H1 (cell line): ENCODE measurements at regions not wholly inside any gene's neighbourhood (a gene's known extent, or its start where the extent isn't known, plus 50 kb on each side); places are given as distances from the start of the nearest gene placed in this dataset.

ENCODE experiments used
- CTCF ChIA-PET: fragments of 300-600 bp; sonication (Branson Sonifier 250); formaldehyde crosslinking; loops from one replicate; lab custom pipeline; 2021; ENCODE audit not compliant: partially characterized antibody; lab: Charles Lee
- POLR2A ChIA-PET: fragments of 300-600 bp; sonication (Branson Sonifier 250); formaldehyde crosslinking; loops from one replicate; lab custom pipeline; 2021; ENCODE audit warnings: inconsistent platforms; ENCODE audit not compliant: partially characterized antibody; lab: Charles Lee
- DNase-seq, 2 experiments: peaks; one replicate each; pipeline versions ENCODE4 v3.0.0 to v3.0.0-alpha.2; 2010 to 2022; ENCODE audit warnings: low spot score in 2 of 2, low read depth in 1 of 2, mixed read lengths in 1 of 2
- FAIRE-seq: peaks from 2 replicates; lab custom pipeline; 2011; peaks lifted over from hg19 to GRCh38; lab: Jason Lieb, UNC
- H2AFZ ChIP-seq: 2 replicates; pipeline ENCODE4 v1.8.1; 2012; ENCODE audit warnings: low read length, inconsistent platforms
- H2AK5ac ChIP-seq: 2 replicates; pipeline ENCODE4 v1.6.1; 2013; ENCODE audit warnings: low read depth, low read length
- H2BK120ac ChIP-seq: replicated peaks from 2 replicates; pipeline ENCODE3; 2013; ENCODE audit warnings: low read depth, low read length, inconsistent platforms
- H2BK12ac ChIP-seq: 2 replicates; pipeline ENCODE4 v1.6.1; 2013; ENCODE audit warnings: low read depth, low read length
- H2BK15ac ChIP-seq: 2 replicates; pipeline ENCODE4 v1.6.1; 2013; ENCODE audit warnings: low read length
- H2BK20ac ChIP-seq: 2 replicates; pipeline ENCODE4 v1.6.1; 2013; ENCODE audit warnings: low read length
- H2BK5ac ChIP-seq: 2 replicates; pipeline ENCODE4 v1.6.1; 2013; ENCODE audit warnings: low read depth, low read length
- H3K14ac ChIP-seq: 2 replicates; pipeline ENCODE4 v1.6.1; 2013; ENCODE audit warnings: inconsistent platforms; ENCODE audit not compliant: insufficient read length
- H3K18ac ChIP-seq: 2 replicates; pipeline ENCODE4 v1.6.1; 2013; ENCODE audit warnings: low read length; ENCODE audit errors: extremely low read depth
- H3K23ac ChIP-seq: 2 replicates; pipeline ENCODE4 v1.6.1; 2013; ENCODE audit warnings: inconsistent platforms; ENCODE audit not compliant: insufficient read length
- H3K23me2 ChIP-seq: 2 replicates; pipeline ENCODE4 v1.6.1; 2013; ENCODE audit warnings: low read depth, low read length
- H3K27ac ChIP-seq: 2 replicates; pipeline ENCODE4 v1.6.1; 2011; ENCODE audit warnings: low read depth, low read length, inconsistent platforms
- H3K27me3 ChIP-seq, 4 experiments: replicated peaks in 1 of 4; 1 replicate in 1 of 4; 2 replicates in 3 of 4; pipeline versions ENCODE4 v1.6.1 to v1.8.1; 2011 to 2013; ENCODE audit warnings: low read length in 3 of 4, mild to moderate bottlenecking in 3 of 4, inconsistent platforms in 2 of 4, mixed read lengths in 2 of 4, moderate library complexity in 1 of 4; ENCODE audit not compliant: control insufficient read depth in 3 of 4, insufficient read depth in 3 of 4; ENCODE audit errors: extremely low read depth in 1 of 4
- H3K36me3 ChIP-seq, 4 experiments: 2 replicates each; pipeline versions ENCODE4 v1.6.1 to v1.8.1; 2011 to 2013; ENCODE audit warnings: mild to moderate bottlenecking in 4 of 4, low read length in 3 of 4, moderate library complexity in 2 of 4, control low read depth in 1 of 4, inconsistent platforms in 1 of 4; ENCODE audit not compliant: insufficient read depth in 4 of 4, control insufficient read depth in 2 of 4
- H3K4ac ChIP-seq: replicated peaks from 2 replicates; pipeline ENCODE3; 2013; ENCODE audit warnings: low read length, low read depth, mixed read lengths, inconsistent platforms; ENCODE audit not compliant: insufficient read length
- H3K4me1 ChIP-seq, 4 experiments: replicated peaks in 1 of 4; 1 replicate in 1 of 4; 2 replicates in 3 of 4; pipeline versions ENCODE4 v1.6.1 to v1.8.1; 2011 to 2013; ENCODE audit warnings: low read length in 3 of 4, inconsistent platforms in 2 of 4, mixed read lengths in 1 of 4; ENCODE audit not compliant: insufficient read depth in 4 of 4, control insufficient read depth in 3 of 4
- H3K4me2 ChIP-seq, 2 experiments: 2 replicates each; pipeline versions ENCODE4 v1.6.1 to v1.8.1; 2011 to 2013; ENCODE audit warnings: low read depth in 2 of 2, low read length in 2 of 2, control low read depth in 1 of 2, inconsistent platforms in 1 of 2, mild to moderate bottlenecking in 1 of 2; ENCODE audit not compliant: insufficient read depth in 1 of 2
- H3K4me3 ChIP-seq, 4 experiments: fragments of 200-600, 300-600 bp in 1 of 4; sonication (generic), shearing (Covaris generic), sonication (Bioruptor Twin) in 1 of 4; 2 replicates each; pipeline versions ENCODE4 v1.5.1 to v1.8.1; 2011 to 2016; ENCODE audit warnings: low read length in 4 of 4, low read depth in 3 of 4, control low read depth in 2 of 4, inconsistent platforms in 2 of 4, mild to moderate bottlenecking in 2 of 4, mixed read lengths in 1 of 4, moderate library complexity in 1 of 4; ENCODE audit not compliant: insufficient read depth in 2 of 4; ENCODE audit errors: extremely low read depth in 1 of 4
- H3K56ac ChIP-seq: replicated peaks from 2 replicates; pipeline ENCODE3; 2013; ENCODE audit warnings: low read depth, mild to moderate bottlenecking, mixed read lengths, low read length, inconsistent platforms; ENCODE audit not compliant: insufficient read length
- H3K79me1 ChIP-seq: 2 replicates; pipeline ENCODE4 v1.6.1; 2013; ENCODE audit warnings: low read depth, low read length, control low read depth
- H3K79me2 ChIP-seq, 2 experiments: 2 replicates each; pipeline versions ENCODE4 v1.6.1 to v1.8.1; 2012 to 2013; ENCODE audit warnings: low read length in 2 of 2, mild to moderate bottlenecking in 2 of 2, inconsistent platforms in 1 of 2; ENCODE audit not compliant: insufficient read depth in 2 of 2, control insufficient read depth in 1 of 2
- H3K9ac ChIP-seq, 4 experiments: replicated peaks in 1 of 4; 1 replicate in 1 of 4; 2 replicates in 3 of 4; pipeline versions ENCODE4 v1.6.1 to v1.8.1; 2011 to 2013; ENCODE audit warnings: low read depth in 3 of 4, low read length in 3 of 4, control low read depth in 2 of 4, mild to moderate bottlenecking in 2 of 4, moderate library complexity in 2 of 4, inconsistent platforms in 1 of 4; ENCODE audit errors: extremely low read depth in 1 of 4
- H3K9me3 ChIP-seq, 2 experiments: 2 replicates each; pipeline versions ENCODE4 v1.6.1 to v1.8.1; 2012 to 2013; ENCODE audit warnings: mild to moderate bottlenecking in 2 of 2, moderate library complexity in 2 of 2, control low read depth in 1 of 2, inconsistent platforms in 1 of 2, low read depth in 1 of 2, low read length in 1 of 2, mixed read lengths in 1 of 2; ENCODE audit not compliant: insufficient read depth in 2 of 2
- H4K20me1 ChIP-seq, 2 experiments: replicated peaks in 1 of 2; 2 replicates each; pipeline versions ENCODE3 to v1.8.1; 2011 to 2013; ENCODE audit warnings: inconsistent platforms in 2 of 2, low read length in 2 of 2, mild to moderate bottlenecking in 1 of 2; ENCODE audit not compliant: insufficient read depth in 2 of 2, control insufficient read depth in 1 of 2
- H4K5ac ChIP-seq: 2 replicates; pipeline ENCODE4 v1.6.1; 2013; ENCODE audit warnings: low read length, low read depth, mixed read lengths, inconsistent platforms; ENCODE audit not compliant: insufficient read length
- H4K8ac ChIP-seq: 2 replicates; pipeline ENCODE4 v1.8.0; 2013; ENCODE audit warnings: mild to moderate bottlenecking, moderate library complexity, low read length, inconsistent platforms; ENCODE audit not compliant: insufficient read depth; ENCODE audit errors: extremely low read depth
- H4K91ac ChIP-seq: replicated peaks from 2 replicates; pipeline ENCODE3; 2013; ENCODE audit warnings: low read length, mixed read lengths, inconsistent platforms; ENCODE audit not compliant: insufficient read length
- CHD1 ChIP-seq: IDR thresholded peaks from 2 replicates; pipeline ENCODE4 v1.6.1; 2012; ENCODE audit warnings: low read depth, low read length, improper control_type of control experiment
- EGR1 ChIP-seq: IDR thresholded peaks from 2 replicates; pipeline ENCODE4 v1.6.1; 2011; ENCODE audit warnings: low read depth, low read length, borderline replicate concordance
- GTF2F1 ChIP-seq: IDR thresholded peaks from 2 replicates; pipeline ENCODE4 v1.6.1; 2012; ENCODE audit warnings: low read depth, low read length, improper control_type of control experiment, borderline replicate concordance
- HDAC6 ChIP-seq: IDR thresholded peaks from one replicate; pipeline ENCODE4 v1.7.1; 2012; ENCODE audit warnings: low read depth, mild to moderate bottlenecking, inconsistent platforms, low read length, moderate library complexity
- KDM4A ChIP-seq: IDR thresholded peaks from one replicate; pipeline ENCODE4 v1.7.1; 2012; ENCODE audit warnings: low read depth, mild to moderate bottlenecking, moderate library complexity, low read length, inconsistent platforms; ENCODE audit not compliant: severe bottlenecking
- PHF8 ChIP-seq: fragments of 200-600 bp; sonication (generic); conservative IDR thresholded peaks from 2 replicates; pipeline ENCODE4 v1.7.1; 2012; ENCODE audit warnings: low read depth, mild to moderate bottlenecking, inconsistent platforms, low read length, moderate library complexity
- RBBP5 ChIP-seq: IDR thresholded peaks from 2 replicates; pipeline ENCODE4 v1.7.1; 2012; ENCODE audit warnings: low read depth, mild to moderate bottlenecking, inconsistent platforms, low read length, moderate library complexity, borderline replicate concordance
- WGBS, 2 experiments: shearing (Covaris generic) in 1 of 2; methylation state at CpG; one replicate each; pipeline versions ENCODE4 v1.1.6 to v1.1.7; 2013 to 2015; ENCODE audit warnings: low lambda C conversion rate in 2 of 2, mixed read lengths in 2 of 2, inconsistent platforms in 1 of 2, low coverage in 1 of 2, missing lambda C conversion rate in 1 of 2; ENCODE audit not compliant: insufficient replicate concordance in 2 of 2, insufficient coverage in 1 of 2, insufficient read length in 1 of 2; ENCODE audit errors: extremely low coverage in 1 of 2, missing lambda C conversion rate in 1 of 2; 5-methylcytosine and 5-hydroxymethylcytosine counted together
- TF ChIP-seq, protein P1 (sequence below), 3 experiments: IDR thresholded peaks; 1 replicate in 2 of 3; 2 replicates in 1 of 3; pipeline versions ENCODE4 v1.5.1 to v1.6.1; 2011; ENCODE audit warnings: low read length in 3 of 3, mild to moderate bottlenecking in 3 of 3, inconsistent platforms in 2 of 3, low read depth in 1 of 3, moderate library complexity in 1 of 3; ENCODE audit not compliant: insufficient read depth in 1 of 3; ENCODE audit errors: control extremely low read depth in 1 of 3

DNA sequence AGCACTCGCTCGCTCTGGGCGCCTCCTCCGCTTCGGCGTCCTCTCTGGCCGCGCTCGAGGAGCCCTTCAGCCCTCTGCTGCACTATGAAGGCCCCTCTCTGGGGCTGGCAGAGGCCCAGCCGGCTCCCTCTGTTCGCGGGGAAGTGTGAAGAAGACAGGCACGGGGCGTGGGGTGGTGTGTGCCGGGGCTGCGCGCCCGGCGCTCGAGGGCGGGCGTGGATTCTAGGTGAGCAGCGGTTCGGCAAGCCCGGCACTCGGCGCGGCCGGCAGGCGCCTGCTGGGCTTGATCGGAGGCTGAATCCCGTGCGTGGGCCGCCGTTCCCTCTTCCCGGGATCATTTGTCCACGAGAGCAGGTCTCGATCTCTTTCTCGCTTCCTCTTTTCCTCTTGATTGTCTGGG, 153.0 kb downstream of the SLC35B3 start:
- Histone ChIP-seq H3K23me2 (no peaks in the 10 kb centered on the region), H3K23ac (no peak overlapping the region), H3K4me1 (peaks cover 2 to 13% (median 9%) of the 10 kb centered on the region in 4 experiments), H2BK5ac (no peak overlapping the region), H3K9me3 (peaks cover 0 to 4% of the 10 kb centered on the region in 2 experiments; a peak in 1 of 4 replicates), H4K8ac (no peak overlapping the region), H3K4me2 (no peak overlapping the region), H3K79me1 (no peaks in the 10 kb centered on the region), H3K4ac (no peak overlapping the region), H3K14ac (no peak overlapping the region), H3K79me2 (no peaks in the 10 kb centered on the region), H3K27me3 (no peaks in the 10 kb centered on the region), H3K9ac (no peak overlapping the region), H4K5ac (no peak overlapping the region), H2BK120ac (no peak overlapping the region), H4K20me1 (no peaks in the 10 kb centered on the region), H3K27ac (no peak overlapping the region)
- DNase-seq (no peak), FAIRE-seq (no peak)
- WGBS, 2 experiments: 97% methylated on average over 35 of the region's 39 CpGs; no CpG with 5 or more reads in 1 of the 2 experiments
- TF ChIP-seq EGR1 (no peak), PHF8 (no peak), RBBP5 (no peak), CHD1 (no peak), KDM4A (no peak), GTF2F1 (no peak), HDAC6 (no peak)
- TF ChIP-seq, protein P1, sequence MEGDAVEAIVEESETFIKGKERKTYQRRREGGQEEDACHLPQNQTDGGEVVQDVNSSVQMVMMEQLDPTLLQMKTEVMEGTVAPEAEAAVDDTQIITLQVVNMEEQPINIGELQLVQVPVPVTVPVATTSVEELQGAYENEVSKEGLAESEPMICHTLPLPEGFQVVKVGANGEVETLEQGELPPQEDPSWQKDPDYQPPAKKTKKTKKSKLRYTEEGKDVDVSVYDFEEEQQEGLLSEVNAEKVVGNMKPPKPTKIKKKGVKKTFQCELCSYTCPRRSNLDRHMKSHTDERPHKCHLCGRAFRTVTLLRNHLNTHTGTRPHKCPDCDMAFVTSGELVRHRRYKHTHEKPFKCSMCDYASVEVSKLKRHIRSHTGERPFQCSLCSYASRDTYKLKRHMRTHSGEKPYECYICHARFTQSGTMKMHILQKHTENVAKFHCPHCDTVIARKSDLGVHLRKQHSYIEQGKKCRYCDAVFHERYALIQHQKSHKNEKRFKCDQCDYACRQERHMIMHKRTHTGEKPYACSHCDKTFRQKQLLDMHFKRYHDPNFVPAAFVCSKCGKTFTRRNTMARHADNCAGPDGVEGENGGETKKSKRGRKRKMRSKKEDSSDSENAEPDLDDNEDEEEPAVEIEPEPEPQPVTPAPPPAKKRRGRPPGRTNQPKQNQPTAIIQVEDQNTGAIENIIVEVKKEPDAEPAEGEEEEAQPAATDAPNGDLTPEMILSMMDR (IDR thresholded peaks at IDR 0.05; ENCODE audit: control extremely low read depth in 1 of 3, insufficient read depth in 1 of 3, low read depth in 1 of 3, low read length in 3 of 3): no peak
- TF ChIP-seq, all 59 proteins: peak for 0
- Histone ChIP-seq H4K91ac (no peak overlapping the region), H3K4me3 (no peak overlapping the region), H3K56ac (no peak overlapping the region), H3K36me3 (no peaks in the 10 kb centered on the region), H2BK12ac (no peak overlapping the region), H2AK5ac (no peak overlapping the region), H2AFZ (no peak overlapping the region), H2BK20ac (no peak overlapping the region), H2BK15ac (no peak overlapping the region), H3K18ac (no peak overlapping the region)
- POLR2A ChIA-PET: no interaction called here
- CTCF ChIA-PET: no interaction called here
